ENCODE measurements at regions not wholly inside any gene's neighbourhood (a gene's known extent, or its start where the extent isn't known, plus 50 kb on each side); places are given as distances from the start of the nearest gene placed in this dataset.

GRCh38 chr12:107470645-107471044, 215.0 kb upstream of the PWP1 start:
- Histone ChIP-seq H3K14ac (ENCODE audit: insufficient read depth, low read length) (no peak overlapping the region), H3K4me1 (ENCODE audit: insufficient read depth, low read length) (peaks cover 5% of the 10 kb centered on the region; the same call in 1 of the 2 replicates), H4K20me1 (ENCODE audit: control insufficient read depth, insufficient read depth, insufficient read length) (no peaks in the 10 kb centered on the region), H4K8ac (replicated peaks; ENCODE audit: insufficient read length, low read depth, low read length) (no peak overlapping the region), H2BK120ac (ENCODE audit: low read depth, low read length, poor library complexity, severe bottlenecking) (no peak overlapping the region), H3K18ac (ENCODE audit: insufficient read length, low read depth, low read length) (no peak overlapping the region), H3K27me3 (ENCODE audit: insufficient read depth, low read length) (no peaks in the 10 kb centered on the region; the same call in 1 of the 2 replicates), H3K56ac (ENCODE audit: insufficient read length, low read depth, low read length) (no peak overlapping the region), H3K9ac (ENCODE audit: extremely low read depth, insufficient read length, low read length) (no peak overlapping the region), H3K23ac (ENCODE audit: insufficient read length, low read depth, low read length) (no peak overlapping the region), H3K4me2 (ENCODE audit: insufficient read depth, insufficient read length, low read length) (no peak overlapping the region), H3K27ac (ENCODE audit: insufficient read length, low read depth, low read length) (no peak overlapping the region), H3K79me1 (ENCODE audit: insufficient read depth, low read depth, low read length, poor library complexity, severe bottlenecking) (no peaks in the 10 kb centered on the region), H2BK5ac (ENCODE audit: insufficient read length, low read length) (no peak overlapping the region), H2BK15ac (ENCODE audit: low read depth, low read length) (no peak overlapping the region), H3K4ac (ENCODE audit: low read depth, low read length) (no peak overlapping the region), H3K23me2 (ENCODE audit: insufficient read length, low read depth, low read length, poor library complexity, severe bottlenecking) (no peaks in the 10 kb centered on the region), H2AK5ac (ENCODE audit: insufficient read length, low read length) (no peak overlapping the region), H2AFZ (ENCODE audit: low read length) (no peak overlapping the region), H3K9me3 (ENCODE audit: control insufficient read depth, low read depth, low read length) (no peaks in the 10 kb centered on the region), H4K5ac (ENCODE audit: insufficient read length, low read depth, low read length) (no peak overlapping the region), H3T11ph (ENCODE audit: low read length) (no peak overlapping the region), H2BK12ac (ENCODE audit: insufficient read length, low read depth, low read length) (no peak overlapping the region), H3K79me2 (ENCODE audit: insufficient read depth, low read length) (no peaks in the 10 kb centered on the region), H4K91ac (ENCODE audit: insufficient read length, low read depth, low read length) (no peak overlapping the region), H2BK20ac (ENCODE audit: low read depth, low read length, poor library complexity, severe bottlenecking) (no peak overlapping the region)
- Mint-ChIP-seq H3K27me3 (ENCODE audit: low read depth) (peaks cover 36% of the 10 kb centered on the region), H3K27ac (no peak overlapping the region; a peak in 1 of 7 replicates), H3K4me1 (peaks cover 23 to 25% of the 10 kb centered on the region in 2 experiments), H3K9me3 (no peaks in the 10 kb centered on the region), H3K36me3 (ENCODE audit: insufficient read depth in 1 of 3, low read depth in 3 of 3) (no peaks in the 10 kb centered on the region), H3K4me3 (no peak overlapping the region)
- DNase-seq = no peak
- no CpG with 5 or more reads among the region's 8 CpGs for WGBS (ENCODE audit: extremely low coverage, insufficient read length, low lambda C conversion rate)
- no peak for TF ChIP-seq CTCF (conservative IDR thresholded peaks at IDR 0.05)

Measured in H9 (cell line).